G401 (cell line): ENCODE measurements at regions not wholly inside any gene's neighbourhood (a gene's known extent, or its start where the extent isn't known, plus 50 kb on each side); places are given as distances from the start of the nearest gene placed in this dataset.

ENCODE experiments used
- DNase-seq: peaks from one replicate; pipeline ENCODE4 v3.0.0-alpha.2; 2015; ENCODE audit warnings: low spot score
- in situ Hi-C: cut with HindIII; loops from 2 replicates; pipeline ENCODE4 v1.10.0; 2016; ENCODE audit warnings: low sequenced_read_pairs, mixed read lengths

DNA sequence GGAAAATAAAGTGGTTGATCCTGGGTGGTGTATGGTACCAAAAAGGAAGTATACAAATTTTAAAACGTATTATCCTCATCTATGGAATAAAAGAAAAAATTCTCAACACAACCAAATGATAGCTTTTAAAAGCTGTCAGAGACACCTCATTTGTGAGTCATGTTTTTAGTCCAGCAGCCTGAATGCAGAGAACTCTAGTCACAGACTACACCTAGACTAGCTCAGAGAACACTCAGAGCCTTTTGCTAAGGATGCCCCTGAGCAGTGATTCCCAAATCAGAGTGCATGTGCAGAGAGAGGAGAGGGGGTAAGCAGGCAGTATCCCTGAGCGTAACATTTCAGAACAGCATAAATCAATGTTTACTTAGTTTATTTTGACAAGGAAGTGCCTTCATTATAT lies 809.3 kb downstream of the HACE1 start:
- DNase-seq, result no peak
- in situ Hi-C loops, result no loop called here

DNA sequence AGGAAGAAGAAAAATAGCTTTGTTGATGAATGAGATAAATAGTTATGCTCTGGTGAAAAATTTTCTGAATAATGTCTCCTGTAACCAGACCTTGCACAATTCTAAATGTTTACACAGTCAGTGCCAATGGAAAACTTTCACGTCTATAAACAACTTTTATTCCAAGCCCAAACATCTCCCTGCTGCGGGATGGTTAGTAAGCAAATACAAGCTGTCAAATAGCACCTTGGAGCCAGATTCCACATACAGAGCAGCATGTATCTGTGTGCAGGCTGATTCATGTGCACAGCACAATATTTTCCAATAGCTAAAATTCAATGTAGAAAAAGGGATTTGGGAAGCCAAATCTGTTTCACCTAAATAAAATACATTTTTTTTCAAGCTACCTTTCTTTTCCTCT lies 813.3 kb downstream of the HACE1 start:
- DNase-seq, result no peak
- in situ Hi-C loops, result no loop called here

DNA sequence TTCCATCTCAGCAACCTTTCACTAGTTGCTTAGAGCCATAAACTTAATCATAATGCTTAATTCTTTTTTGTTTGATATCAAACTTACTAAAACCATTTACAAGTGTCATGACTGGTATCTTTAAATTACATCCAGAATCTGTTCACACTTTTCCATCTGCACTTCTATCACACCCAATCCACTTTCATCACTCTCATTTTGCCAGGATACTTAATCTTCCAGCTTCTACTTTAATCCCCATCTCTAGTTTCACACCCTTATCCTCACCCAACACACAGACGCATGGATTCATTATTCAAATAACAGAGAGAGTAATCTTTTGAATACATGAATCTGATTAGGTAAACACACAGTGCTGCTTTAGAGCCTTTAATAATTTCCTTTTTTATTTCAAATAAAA lies 828.4 kb downstream of the HACE1 start:
- no peak for DNase-seq
- in situ Hi-C loops, result no loop called here

DNA sequence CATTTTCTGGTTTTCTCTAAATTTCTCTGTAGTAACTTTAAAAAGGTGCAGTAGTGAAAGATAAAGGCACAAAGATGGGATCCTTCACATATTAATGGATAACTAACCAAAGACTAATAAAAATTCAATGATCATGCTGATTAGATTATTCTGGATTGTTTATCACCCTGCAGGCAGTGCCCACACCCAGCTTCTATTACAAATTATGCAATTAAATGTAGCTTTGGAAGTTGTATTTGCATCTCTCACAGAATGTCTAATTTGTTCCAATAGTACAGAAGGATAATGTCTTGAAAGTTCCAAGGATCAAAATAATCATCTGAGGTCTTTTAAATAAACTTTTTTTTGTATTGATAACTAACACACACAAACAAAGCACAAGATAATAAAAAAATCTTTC lies 837.6 kb downstream of the HACE1 start:
- DNase-seq, result no peak
- in situ Hi-C loops, result no loop called here

DNA sequence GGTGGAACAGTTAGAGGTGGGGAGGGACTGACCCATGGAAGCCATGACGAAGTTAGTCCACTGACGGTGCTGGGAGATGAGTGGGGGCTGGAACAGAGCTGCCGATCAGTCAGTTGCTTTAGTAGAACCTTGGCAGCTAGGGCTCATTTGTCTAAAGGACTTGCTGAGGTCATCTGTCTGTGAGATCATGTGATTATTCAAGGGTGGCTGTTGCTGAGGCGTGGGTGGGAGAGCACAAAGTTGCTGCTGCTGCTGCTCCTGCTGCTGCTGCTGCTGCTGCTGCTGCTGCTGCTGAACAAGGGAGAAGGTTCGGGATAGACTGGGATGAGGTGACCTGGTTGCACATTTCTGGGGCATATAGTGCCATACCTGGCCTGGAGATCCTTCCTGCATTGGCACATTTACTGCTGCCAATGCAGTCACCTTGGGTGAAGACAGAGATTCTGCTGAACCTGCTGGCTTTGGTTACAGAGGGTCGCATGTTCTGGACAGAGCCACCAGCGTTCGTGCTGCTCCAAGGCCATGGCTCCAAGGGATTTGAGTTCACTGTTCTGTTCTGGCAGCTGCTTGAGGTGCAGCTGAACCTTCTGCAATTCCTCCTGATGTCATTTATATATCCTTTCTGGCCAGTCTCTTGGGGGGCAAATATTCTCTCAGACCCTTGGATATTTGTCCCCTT lies 840.5 kb downstream of the HACE1 start:
- DNase-seq, result no peak

DNA sequence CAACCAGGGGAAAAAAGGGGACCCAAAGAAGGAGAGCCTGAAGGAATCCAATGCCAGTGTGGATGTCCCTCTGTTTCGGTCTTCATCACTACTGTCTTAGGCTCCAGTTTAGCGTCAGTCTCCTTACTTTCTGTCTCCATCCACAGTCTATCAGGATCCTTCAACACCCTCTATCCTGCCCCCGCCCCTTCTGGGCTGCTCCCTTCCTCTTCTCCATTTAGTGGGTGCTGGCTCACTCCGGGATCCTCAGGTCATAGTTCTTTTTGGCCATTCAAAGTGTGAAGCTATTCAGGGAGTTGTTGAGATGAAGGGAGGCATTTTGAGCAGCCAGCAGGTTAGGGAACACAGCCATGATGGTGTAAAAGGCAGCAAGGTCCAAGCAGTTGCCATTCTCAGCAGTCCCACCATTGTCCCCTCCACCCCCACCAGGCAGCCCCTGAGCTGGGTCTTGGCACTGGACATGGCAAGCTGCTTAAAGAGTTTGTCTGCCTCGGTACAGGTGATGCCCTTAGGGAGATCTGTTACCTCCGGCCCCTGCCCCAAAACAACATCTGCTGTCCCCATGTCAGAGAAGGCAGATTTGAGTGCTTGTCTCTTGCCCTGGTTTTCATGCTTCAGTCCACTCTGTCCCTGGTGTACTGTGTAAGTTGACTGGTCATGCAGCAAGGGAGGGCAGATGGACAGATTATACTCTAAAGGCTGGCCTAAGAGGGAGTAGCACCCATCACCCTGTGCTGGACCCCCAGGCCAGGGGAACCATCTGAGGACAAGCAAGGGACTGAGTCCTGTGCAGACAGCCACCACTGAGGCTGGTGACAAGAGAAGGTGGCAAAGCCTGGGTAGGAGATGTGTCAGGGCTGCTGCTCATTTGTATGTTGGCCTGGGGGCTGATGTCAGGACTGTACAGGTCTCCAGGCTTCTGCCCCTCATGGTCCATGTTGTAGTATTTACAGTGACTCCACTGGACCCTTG lies 842.0 kb downstream of the HACE1 start:
- in situ Hi-C loops, result no loop called here
- DNase-seq, result no peak

More for the DNA sequence above, 840.5 kb downstream of the HACE1 start:
- in situ Hi-C loops, result no loop called here

DNA sequence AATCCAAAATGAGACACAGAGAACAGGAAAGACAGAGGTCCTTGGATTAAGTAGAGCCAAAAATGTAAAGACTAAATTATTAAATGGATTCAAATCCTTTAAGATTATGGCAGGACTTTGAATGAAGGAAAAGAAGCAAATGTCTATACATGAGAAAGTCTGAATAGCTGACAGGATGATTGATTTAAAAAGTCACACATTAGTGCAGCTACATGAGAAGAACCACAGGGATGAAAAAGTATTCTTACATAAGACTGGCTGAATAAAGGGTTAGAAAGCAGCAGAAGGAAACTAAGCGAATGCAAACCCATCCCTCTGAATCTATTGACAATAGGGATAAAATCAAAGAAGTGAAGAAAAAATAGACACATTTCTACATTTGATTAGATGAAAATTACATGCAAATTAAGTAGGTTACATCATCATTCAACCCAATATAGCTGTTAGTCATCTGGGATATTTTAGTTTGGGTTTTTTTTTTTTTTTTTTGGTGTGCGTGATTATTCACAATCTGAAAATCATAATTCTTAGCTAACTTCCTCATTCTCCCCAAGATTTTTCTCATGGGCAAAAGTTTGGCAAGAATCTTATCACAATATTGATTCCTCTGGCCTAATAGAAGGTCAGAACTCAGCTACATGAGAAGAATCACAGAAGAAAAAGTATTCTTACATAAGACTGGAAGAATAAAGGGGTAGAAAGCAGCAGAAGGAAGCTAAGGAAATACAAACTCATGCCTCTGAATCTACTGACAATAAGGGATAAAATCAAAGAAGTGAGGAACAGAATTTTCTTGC lies 845.4 kb downstream of the HACE1 start:
- in situ Hi-C loops, result no loop called here
- no peak for DNase-seq

DNA sequence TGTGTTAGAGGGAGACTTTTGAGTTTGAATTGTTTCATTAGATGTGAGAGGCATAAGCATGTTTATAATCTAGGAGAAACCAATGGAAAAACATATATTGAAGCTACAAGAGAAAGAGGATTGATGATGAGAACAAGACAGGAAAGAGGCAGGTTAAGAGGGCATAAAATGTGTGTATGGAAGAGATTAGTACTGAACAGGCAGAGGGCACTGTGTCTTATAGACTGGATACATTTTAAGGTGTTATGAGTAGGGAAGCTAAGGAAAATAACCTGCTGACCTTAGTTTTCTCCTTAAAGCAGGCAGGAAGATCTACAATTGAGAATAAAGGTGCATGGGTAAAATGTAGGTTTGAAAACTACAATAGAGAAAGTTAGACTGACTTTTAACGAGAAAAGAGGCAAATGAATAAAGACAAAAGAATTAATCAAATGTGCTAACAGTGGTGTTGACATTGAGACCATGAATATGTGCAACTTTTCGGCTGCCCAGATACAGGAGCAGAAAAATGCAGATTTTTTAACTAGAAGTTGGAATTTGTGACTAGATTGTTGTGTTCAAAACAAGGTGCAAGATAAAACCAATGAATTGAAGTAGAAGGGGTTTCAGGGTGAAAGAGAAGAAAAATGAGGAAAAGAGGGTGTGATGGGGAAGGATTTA lies 846.3 kb downstream of the HACE1 start:
- no peak for DNase-seq
- in situ Hi-C loops, result no loop called here

DNA sequence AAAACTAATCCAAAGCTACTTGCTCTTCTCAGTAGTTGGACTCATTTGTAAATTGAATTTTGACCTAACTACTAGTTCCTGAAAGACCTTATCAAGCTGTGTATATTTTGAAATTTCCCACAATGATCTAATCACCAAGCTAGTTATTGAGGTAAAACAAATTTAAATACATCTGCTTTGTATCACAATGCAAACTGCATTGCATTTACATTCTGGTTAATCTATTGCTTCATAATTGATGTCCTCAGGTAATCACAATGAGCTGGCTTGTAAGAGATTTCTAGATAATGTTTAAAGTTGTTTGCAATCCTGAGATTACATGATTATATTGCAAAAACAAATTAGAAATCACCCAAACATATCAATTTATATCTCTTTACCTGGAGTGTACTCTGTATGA lies 848.8 kb downstream of the HACE1 start:
- DNase-seq, result no peak
- in situ Hi-C loops, result no loop called here

DNA sequence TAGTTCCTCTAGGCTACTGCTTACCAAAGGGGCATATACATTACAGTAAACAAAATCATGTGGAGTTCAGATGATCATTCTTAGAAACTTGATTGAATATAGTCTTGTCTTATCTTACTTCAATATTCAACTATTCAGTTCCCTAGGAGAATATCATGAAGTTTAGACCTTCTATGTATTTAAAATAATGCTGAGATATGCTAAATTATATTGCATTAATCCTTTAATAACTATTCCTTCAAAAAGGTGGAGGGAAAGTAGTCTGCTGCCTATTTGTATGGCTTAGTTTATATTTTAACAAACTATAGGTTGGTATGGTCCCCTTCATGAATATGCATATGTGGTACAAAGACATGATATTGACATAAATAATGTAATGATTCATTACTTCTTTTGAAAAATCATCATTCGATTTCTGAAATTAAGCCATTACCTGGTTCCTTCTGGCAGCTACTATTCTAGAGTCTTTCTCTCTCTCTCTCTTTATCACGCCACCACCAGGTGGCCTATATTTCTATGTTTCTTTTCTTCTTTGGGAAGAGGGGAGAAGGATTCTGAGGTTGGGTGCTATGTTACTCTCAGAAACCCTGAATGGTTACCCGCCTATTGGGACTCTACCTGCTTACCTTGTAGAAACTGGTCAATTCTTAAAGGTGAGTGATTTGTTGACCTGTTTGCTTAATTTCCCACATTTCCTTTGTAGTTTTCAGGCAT lies 855.8 kb downstream of the HACE1 start:
- in situ Hi-C loops, result no loop called here
- DNase-seq, result no peak

DNA sequence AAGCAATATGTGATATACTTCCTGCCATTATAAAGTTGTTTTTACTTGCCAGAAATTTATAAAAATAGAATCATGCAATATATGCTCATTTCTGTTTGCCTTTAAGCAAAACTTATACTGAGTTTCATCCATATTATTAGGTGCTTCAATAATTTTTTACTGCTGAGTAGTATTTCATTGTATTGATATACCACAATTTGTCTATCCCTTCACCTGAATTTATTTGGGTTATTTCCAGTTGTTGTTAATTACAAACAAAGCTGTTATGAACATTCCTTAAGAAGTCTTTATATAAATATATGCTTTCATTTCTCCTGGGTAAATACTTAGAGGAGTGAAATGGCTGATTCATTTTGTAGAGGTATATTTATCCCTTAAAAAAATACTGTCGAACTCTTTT lies 864.1 kb downstream of the HACE1 start:
- in situ Hi-C loops, result no loop called here
- DNase-seq, result no peak

DNA sequence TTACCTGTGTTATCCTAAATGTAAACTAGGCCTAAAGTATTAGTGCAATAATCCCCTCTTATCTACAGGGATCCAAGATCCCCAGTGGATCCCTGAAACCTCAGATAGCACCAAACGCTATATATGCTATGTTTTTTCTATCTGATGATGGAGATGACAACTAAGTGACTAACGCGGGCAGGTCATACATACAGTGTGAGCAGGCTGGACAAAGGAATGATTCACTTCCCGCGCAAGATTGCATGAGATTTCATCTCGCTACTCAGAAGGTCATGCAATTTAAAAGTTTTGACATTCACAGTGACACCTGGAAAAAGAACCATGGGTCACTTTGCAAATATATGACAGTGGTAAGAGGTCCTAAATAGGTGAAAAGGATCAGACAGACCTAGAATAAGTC lies 875.9 kb downstream of the HACE1 start:
- in situ Hi-C loops, result no loop called here
- no peak for DNase-seq

DNA sequence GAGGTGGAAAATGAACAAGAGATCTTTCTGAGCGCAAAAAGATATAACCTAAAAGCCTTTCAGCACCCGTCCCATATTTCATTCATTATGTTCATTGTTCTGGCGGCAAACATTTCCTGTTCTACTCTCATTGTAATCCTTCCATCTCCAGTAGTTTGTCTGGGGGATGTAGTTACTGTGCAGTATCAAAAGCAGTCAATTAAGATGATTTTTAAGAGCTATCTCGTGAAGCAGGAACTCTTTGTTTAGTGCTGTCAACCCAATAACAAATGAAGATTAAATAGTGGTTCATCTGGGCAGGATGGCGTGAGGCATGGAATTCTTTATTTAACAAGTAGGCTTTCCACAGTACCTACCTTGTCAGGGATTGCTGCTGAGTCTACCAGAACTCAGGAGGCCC lies 876.7 kb downstream of the HACE1 start:
- DNase-seq, result no peak
- in situ Hi-C loops, result no loop called here

DNA sequence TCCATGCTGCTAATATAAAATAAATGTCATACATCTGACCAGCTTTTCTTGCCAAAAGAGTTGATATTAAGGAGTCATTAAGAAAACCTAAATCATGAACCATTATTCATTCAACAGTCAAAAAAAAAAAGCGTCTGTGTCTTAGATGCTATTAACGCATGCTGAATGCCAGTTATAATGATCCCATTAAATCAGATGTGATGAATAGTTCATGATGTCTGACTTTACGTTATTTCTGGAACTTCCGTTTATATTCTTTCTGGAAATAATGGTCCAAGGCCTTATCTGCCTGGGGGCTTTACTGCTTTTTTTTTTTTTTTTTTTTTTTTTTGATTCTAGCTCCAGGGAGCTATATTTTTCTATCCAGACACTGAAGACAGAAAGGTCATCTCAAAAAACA lies 877.1 kb downstream of the HACE1 start:
- no peak for DNase-seq
- in situ Hi-C loops, result no loop called here

DNA sequence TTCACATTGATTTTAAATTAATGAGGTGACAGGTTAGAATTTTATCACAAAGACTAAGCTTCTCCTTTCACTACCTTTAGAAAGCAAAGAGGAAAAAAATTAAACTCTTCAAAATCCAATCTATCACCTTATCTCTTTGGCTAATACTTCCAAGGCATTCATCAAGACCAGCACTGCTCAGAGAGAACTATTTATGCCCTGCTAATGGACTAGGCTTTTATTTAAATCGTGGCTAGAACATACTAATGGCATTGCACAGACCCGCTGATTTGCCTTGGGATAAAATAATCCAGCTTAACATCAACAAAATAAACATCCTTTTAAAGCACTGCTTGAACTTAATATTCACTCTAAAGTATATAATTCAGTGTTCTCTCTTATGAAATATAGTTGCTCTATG lies 880.4 kb downstream of the HACE1 start:
- in situ Hi-C loops, result no loop called here

DNA sequence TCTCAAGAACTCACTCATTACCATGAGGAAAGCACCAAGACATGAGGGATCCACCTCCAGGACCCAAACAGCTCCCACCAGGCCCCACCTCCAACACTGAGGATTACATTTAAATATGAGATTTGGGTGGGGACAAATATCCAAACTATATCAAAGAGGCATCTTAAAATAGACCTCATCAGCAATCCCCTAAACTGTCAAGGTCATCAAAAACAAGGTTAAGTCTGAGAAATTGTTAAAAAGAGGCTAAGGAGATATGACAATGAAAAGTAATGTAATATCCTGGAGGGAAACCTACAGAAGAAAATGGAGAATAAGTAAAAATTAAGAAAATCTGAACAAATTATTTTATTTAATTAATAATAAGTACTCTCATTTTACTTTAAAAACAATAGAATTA lies 922.3 kb downstream of the HACE1 start:
- no peak for DNase-seq
- in situ Hi-C loops, result no loop called here

More for the DNA sequence above, 880.4 kb downstream of the HACE1 start:
- no peak for DNase-seq

DNA sequence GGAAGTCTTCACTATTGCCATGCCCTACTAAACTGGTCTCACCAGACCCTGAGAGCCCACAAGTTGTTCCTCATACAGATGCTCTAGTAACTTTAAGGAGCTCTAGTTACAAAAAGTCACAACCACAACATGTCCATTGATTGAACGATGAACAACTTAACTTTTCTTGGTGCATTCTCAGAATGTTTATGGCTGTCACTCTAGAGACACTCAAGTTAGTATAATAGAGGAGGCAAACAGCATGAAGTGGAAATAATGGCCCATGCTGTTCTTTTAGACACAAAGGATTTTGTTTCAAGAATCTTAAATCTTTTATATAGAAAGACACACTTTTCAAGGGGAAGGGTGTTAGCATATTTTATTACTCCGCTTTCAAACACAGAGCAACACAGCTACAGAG lies 934.4 kb downstream of the HACE1 start:
- DNase-seq, result no peak
- in situ Hi-C loops, result no loop called here

DNA sequence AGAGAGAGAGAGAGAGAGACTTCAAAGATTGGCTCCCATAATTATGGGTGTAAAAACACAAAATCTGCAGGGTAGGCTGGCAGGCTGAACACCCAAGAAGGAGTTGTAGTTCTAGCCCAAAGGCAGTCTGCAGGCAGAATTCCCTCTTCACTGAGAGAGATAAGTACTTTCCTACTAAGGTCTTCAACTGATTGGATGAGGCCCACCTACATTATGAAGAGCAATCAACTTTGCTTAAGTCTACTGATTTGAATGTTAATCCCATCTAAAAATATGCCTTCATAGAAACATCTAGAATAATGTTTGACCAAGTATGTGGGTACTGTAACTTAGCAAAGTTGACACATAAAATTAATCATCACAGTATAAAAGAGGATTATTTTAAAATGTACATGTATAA lies 949.7 kb downstream of the HACE1 start:
- in situ Hi-C loops, result no loop called here
- no peak for DNase-seq

DNA sequence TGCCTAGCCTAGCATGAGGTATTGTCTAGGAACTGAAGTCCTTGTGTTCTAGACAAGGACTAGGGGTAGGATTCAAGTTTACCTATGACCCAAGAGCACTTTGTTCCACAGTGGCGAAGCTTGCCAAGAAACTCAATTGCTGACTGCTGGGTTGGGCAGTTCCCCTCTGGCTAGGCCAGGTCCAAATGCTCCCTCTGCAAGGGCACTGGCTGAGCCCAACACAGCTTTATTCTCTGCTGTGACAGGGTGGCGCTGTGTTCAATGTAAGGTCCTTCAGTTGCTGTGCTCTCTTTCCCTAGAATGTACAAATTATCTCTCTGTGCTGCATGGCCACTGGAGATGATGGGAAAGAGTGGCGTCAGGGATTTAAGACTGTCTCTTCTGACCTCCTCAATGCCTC lies 950.8 kb downstream of the HACE1 start:
- in situ Hi-C loops, result no loop called here
- no peak for DNase-seq
